ENCODE measurements at regions not wholly inside any gene's neighbourhood (a gene's known extent, or its start where the extent isn't known, plus 50 kb on each side); places are given as distances from the start of the nearest gene placed in this dataset.

DNA sequence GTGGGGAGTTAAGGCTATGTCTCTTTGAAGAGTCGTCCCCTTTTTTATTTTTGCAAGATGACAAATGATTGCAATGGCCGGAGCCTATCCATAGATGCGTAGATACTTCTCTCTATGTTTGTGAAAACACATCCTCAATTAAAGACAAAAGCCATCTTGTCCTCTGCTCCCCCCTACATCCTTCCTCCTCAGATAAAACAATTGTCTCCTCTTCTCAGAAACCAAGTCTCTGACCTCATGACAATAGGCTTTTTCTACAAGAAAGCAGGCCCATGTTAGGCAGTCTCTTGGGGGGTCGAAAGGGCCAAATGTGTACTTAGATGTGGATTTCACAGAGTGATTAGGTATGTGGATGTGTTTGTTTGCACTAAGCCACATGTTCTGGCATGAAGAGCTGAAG lies 51.1 kb upstream of the SSTR4 start:
- TF ChIP-seq RCOR1 (IDR thresholded peaks at IDR 0.05; ENCODE audit: insufficient replicate concordance, low read length), result no peak
- TF ChIP-seq, protein P1, sequence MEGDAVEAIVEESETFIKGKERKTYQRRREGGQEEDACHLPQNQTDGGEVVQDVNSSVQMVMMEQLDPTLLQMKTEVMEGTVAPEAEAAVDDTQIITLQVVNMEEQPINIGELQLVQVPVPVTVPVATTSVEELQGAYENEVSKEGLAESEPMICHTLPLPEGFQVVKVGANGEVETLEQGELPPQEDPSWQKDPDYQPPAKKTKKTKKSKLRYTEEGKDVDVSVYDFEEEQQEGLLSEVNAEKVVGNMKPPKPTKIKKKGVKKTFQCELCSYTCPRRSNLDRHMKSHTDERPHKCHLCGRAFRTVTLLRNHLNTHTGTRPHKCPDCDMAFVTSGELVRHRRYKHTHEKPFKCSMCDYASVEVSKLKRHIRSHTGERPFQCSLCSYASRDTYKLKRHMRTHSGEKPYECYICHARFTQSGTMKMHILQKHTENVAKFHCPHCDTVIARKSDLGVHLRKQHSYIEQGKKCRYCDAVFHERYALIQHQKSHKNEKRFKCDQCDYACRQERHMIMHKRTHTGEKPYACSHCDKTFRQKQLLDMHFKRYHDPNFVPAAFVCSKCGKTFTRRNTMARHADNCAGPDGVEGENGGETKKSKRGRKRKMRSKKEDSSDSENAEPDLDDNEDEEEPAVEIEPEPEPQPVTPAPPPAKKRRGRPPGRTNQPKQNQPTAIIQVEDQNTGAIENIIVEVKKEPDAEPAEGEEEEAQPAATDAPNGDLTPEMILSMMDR (conservative IDR thresholded peaks at IDR 0.05; ENCODE audit: low read depth, low read length), result no peak
- TF ChIP-seq RFX5 (IDR thresholded peaks at IDR 0.05; ENCODE audit: low read depth, low read length), result no peak
- no peak for TF ChIP-seq POLR2A (IDR thresholded peaks at IDR 0.05; ENCODE audit: low read depth, low read length)
- TF ChIP-seq NFE2L2 (IDR thresholded peaks at IDR 0.05; ENCODE audit: low read depth, low read length), result no peak
- TF ChIP-seq BHLHE40 (IDR thresholded peaks at IDR 0.05; ENCODE audit: low read depth, low read length), result no peak
- no peak for TF ChIP-seq MXI1 (IDR thresholded peaks at IDR 0.05; ENCODE audit: borderline replicate concordance, low read depth, low read length)
- no peak for TF ChIP-seq RAD21 (IDR thresholded peaks at IDR 0.05; ENCODE audit: low read length)
- TF ChIP-seq CHD1 (IDR thresholded peaks at IDR 0.05; ENCODE audit: low read depth, low read length), result no peak
- TF ChIP-seq USF2 (IDR thresholded peaks at IDR 0.05; ENCODE audit: low read depth, low read length), result no peak
- TF ChIP-seq, protein P2, sequence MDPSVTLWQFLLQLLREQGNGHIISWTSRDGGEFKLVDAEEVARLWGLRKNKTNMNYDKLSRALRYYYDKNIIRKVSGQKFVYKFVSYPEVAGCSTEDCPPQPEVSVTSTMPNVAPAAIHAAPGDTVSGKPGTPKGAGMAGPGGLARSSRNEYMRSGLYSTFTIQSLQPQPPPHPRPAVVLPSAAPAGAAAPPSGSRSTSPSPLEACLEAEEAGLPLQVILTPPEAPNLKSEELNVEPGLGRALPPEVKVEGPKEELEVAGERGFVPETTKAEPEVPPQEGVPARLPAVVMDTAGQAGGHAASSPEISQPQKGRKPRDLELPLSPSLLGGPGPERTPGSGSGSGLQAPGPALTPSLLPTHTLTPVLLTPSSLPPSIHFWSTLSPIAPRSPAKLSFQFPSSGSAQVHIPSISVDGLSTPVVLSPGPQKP (IDR thresholded peaks at IDR 0.05; ENCODE audit: borderline replicate concordance, low read depth, low read length), result no peak
- no peak for TF ChIP-seq MAFK (IDR thresholded peaks at IDR 0.05; ENCODE audit: low read depth, low read length)
- no peak for TF ChIP-seq SMC3 (IDR thresholded peaks at IDR 0.05; ENCODE audit: low read depth, low read length)
- no peak for TF ChIP-seq CEBPB (IDR thresholded peaks at IDR 0.05; ENCODE audit: low read depth, low read length)
